Activated CD8-positive, alpha-beta memory T cell treated with anti-CD3 and anti-CD28 coated beads, Interleukin-2, amount 50 U/mL, for 1 hour (primary cell): ENCODE measurements at regions not wholly inside any gene's neighbourhood (a gene's known extent, or its start where the extent isn't known, plus 50 kb on each side); places are given as distances from the start of the nearest gene placed in this dataset.
"Not testable (repeated sequence)": the region's sequence is repeated elsewhere in the genome, so short reads cannot be mapped to it uniquely, and the experiment has no call there.

Source experiments
- DNase-seq: peaks from one replicate; pipeline ENCODE4 v3.0.0-alpha.2; 2020; ENCODE audit errors: extremely low read depth

GRCh38 chr10:3270577-3271316 is 98.2 kb upstream of the PITRM1 start:
- no peak for DNase-seq

- no peak for DNase-seq
Observed at GRCh38 chr10:3268025-3268424, 95.4 kb upstream of the PITRM1 start.

- no peak for DNase-seq
Observed at GRCh38 chr10:3265088-3265487, 92.5 kb upstream of the PITRM1 start.

GRCh38 chr10:3264161-3264761 is 91.7 kb upstream of the PITRM1 start:
- DNase-seq, result no peak

- DNase-seq, result no peak
Observed at GRCh38 chr10:3263747-3264146, 91.2 kb upstream of the PITRM1 start.

- no peak for DNase-seq
Observed at GRCh38 chr10:3263082-3263481, 90.5 kb upstream of the PITRM1 start.

- DNase-seq, result no peak
Observed at GRCh38 chr10:3261921-3262320, 89.3 kb upstream of the PITRM1 start.

GRCh38 chr10:3260066-3260834 is 87.7 kb upstream of the PITRM1 start:
- no peak for DNase-seq

GRCh38 chr10:3259499-3259898 is 86.9 kb upstream of the PITRM1 start:
- no peak for DNase-seq

GRCh38 chr10:3258394-3258793 is 85.8 kb upstream of the PITRM1 start:
- no peak for DNase-seq

- DNase-seq, result no peak
Observed at GRCh38 chr10:3255616-3256015, 83.0 kb upstream of the PITRM1 start.

GRCh38 chr10:3255075-3255474 is 82.5 kb upstream of the PITRM1 start:
- DNase-seq, result no peak

GRCh38 chr10:3253974-3254373 is 81.4 kb upstream of the PITRM1 start:
- DNase-seq, result not testable (repeated sequence)

- DNase-seq, result no peak
Observed at GRCh38 chr10:3251172-3251571, 78.6 kb upstream of the PITRM1 start.

- DNase-seq, result no peak
Observed at GRCh38 chr10:3249307-3249889, 76.8 kb upstream of the PITRM1 start.

- no peak for DNase-seq
Observed at GRCh38 chr10:3248526-3249306, 76.1 kb upstream of the PITRM1 start.

- no peak for DNase-seq
Observed at GRCh38 chr10:3245395-3245794, 72.8 kb upstream of the PITRM1 start.

- no peak for DNase-seq
Observed at GRCh38 chr10:3241967-3242650, 69.5 kb upstream of the PITRM1 start.

GRCh38 chr10:3241274-3241921 is 68.8 kb upstream of the PITRM1 start:
- no peak for DNase-seq
